Body of pancreas (tissue), 4 donors: ENCODE measurements at regions not wholly inside any gene's neighbourhood (a gene's known extent, or its start where the extent isn't known, plus 50 kb on each side); places are given as distances from the start of the nearest gene placed in this dataset.

Source experiments
- ATAC-seq: fragments of 150-250 bp; one replicate; pipeline ENCODE4 v1.9.1; 2016
- DNase-seq, 4 donors: peaks; one replicate each; pipeline ENCODE4 v3.0.0-alpha.2; 2019
- H3K27ac ChIP-seq, 4 donors: fragments of 200-600 bp; sonication (generic); 1 replicate in 3 of 4; 2 replicates in 1 of 4; pipeline versions ENCODE4 v1.5.1 to v1.6.1; 2016 to 2019; ENCODE audit warnings: mild to moderate bottlenecking in 1 of 4, mixed read lengths in 1 of 4, moderate library complexity in 1 of 4
- H3K27me3 ChIP-seq, 2 donors: fragments of 200-600 bp; sonication (generic); one replicate each; pipeline ENCODE4 v1.6.0; 2016; ENCODE audit warnings: mild to moderate bottlenecking in 1 of 2
- H3K36me3 ChIP-seq, 2 donors: fragments of 200-600 bp; sonication (generic); replicated peaks in 1 of 2; 2 replicates each; pipeline ENCODE4 v1.5.1; 2016; ENCODE audit warnings: low read depth in 2 of 2; ENCODE audit not compliant: insufficient read depth in 1 of 2
- H3K4me1 ChIP-seq: fragments of 200-600 bp; sonication (generic); one replicate; pipeline ENCODE4 v1.6.0; 2016
- H3K4me3 ChIP-seq, 2 donors: fragments of 200-600 bp; sonication (generic); 1 replicate in 1 of 2; 2 replicates in 1 of 2; pipeline ENCODE4 v1.5.1; 2016 to 2019
- H3K9me3 ChIP-seq, 3 donors: fragments of 200-600 bp; sonication (generic); 1 replicate in 2 of 3; 2 replicates in 1 of 3; pipeline ENCODE4 v1.5.1; 2016
- POLR2A ChIP-seq, 3 donors: fragments of 450-650 bp; IDR thresholded peaks; one replicate each; pipeline ENCODE4 v1.6.1; 2016; ENCODE audit warnings: antibody characterized with exemption in 3 of 3, mild to moderate bottlenecking in 2 of 3
- WGBS, 2 donors: methylation state at CpG; one replicate each; pipeline ENCODE4 v1.1.5; 2017; 5-methylcytosine and 5-hydroxymethylcytosine counted together
- intact Hi-C: fragments of 100-400 bp; cut with DNase I; formaldehyde crosslinking; loops from one replicate; pipeline ENCODE4 v1.15.1; 2023
- TF ChIP-seq, protein P1 (sequence below), 7 experiments: fragments of 450-650 bp in 4 of 7; fragments of 200-600 bp in 3 of 7; sonication (generic) in 3 of 7; IDR thresholded peaks; one replicate each; pipeline ENCODE4 v1.5.1; 2016 to 2019; ENCODE audit warnings: antibody characterized with exemption in 7 of 7

DNA sequence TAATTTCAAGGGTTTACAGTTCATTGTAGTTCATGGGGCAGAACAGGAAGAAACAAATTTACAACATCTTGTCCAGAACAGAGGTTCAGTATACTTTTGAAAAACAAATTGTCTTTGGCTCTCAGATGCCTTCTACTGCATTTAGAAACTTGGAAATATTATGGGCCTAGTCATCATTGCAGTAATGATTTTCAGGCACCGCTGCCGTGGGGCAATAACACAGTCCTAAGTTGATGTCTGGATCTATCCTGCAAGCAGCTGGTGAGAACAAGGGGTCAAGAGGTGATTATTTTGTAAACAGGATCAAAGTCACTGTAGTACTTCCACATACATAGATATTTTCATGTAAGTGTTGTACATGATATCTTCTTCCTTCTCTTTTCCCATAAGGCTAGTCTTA, 82.5 kb upstream of the CAST start:
- DNase-seq = no peak
- H3K4me1 ChIP-seq = no peaks in the 10 kb centered on the region
- H3K27me3 ChIP-seq = no peaks in the 10 kb centered on the region
- no peak overlapping the region for H3K4me3 ChIP-seq
- intact Hi-C loops = no loop called here
- H3K27ac ChIP-seq = no peak overlapping the region
- no peak for TF ChIP-seq POLR2A (IDR thresholded peaks at IDR 0.05)
- TF ChIP-seq, protein P1, sequence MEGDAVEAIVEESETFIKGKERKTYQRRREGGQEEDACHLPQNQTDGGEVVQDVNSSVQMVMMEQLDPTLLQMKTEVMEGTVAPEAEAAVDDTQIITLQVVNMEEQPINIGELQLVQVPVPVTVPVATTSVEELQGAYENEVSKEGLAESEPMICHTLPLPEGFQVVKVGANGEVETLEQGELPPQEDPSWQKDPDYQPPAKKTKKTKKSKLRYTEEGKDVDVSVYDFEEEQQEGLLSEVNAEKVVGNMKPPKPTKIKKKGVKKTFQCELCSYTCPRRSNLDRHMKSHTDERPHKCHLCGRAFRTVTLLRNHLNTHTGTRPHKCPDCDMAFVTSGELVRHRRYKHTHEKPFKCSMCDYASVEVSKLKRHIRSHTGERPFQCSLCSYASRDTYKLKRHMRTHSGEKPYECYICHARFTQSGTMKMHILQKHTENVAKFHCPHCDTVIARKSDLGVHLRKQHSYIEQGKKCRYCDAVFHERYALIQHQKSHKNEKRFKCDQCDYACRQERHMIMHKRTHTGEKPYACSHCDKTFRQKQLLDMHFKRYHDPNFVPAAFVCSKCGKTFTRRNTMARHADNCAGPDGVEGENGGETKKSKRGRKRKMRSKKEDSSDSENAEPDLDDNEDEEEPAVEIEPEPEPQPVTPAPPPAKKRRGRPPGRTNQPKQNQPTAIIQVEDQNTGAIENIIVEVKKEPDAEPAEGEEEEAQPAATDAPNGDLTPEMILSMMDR (IDR thresholded peaks at IDR 0.05) = no peak
- WGBS, 2 donors = 89 to 94% methylated on average over 2 of the region's 2 CpGs
- no peaks in the 10 kb centered on the region for H3K36me3 ChIP-seq
- no peak for ATAC-seq
- no peaks in the 10 kb centered on the region for H3K9me3 ChIP-seq

DNA sequence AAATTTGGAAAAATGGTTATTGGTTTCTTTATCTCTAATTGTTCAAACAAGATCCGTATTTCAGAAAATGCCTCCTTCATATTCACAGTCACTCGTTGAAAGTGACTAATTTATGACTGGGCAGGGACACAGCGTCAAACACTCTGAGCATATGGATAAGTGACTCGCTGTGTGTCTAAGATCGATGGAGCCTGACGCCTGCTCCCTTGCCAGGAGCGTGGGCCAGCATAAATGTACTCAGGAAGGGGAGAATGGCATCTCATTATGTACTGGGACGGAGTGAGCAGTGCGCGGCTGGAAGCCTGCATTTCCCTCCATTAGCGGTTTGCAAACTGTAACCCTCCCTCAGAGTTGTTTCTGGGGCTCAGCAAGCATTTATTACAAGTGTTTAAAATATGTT, 79.8 kb upstream of the CAST start:
- DNase-seq (no peak), ATAC-seq (no peak)
- Histone ChIP-seq H3K4me3 (no peak overlapping the region), H3K27me3 (no peaks in the 10 kb centered on the region), H3K27ac (no peak overlapping the region), H3K4me1 (no peaks in the 10 kb centered on the region), H3K9me3 (no peaks in the 10 kb centered on the region), H3K36me3 (no peaks in the 10 kb centered on the region)
- TF ChIP-seq POLR2A (IDR thresholded peaks at IDR 0.05) = no peak
- TF ChIP-seq, protein P1 (IDR thresholded peaks at IDR 0.05) = no peak
- 75 to 78% methylated on average over 11 of the region's 11 CpGs for WGBS, 2 donors
- intact Hi-C loops = no loop called here

DNA sequence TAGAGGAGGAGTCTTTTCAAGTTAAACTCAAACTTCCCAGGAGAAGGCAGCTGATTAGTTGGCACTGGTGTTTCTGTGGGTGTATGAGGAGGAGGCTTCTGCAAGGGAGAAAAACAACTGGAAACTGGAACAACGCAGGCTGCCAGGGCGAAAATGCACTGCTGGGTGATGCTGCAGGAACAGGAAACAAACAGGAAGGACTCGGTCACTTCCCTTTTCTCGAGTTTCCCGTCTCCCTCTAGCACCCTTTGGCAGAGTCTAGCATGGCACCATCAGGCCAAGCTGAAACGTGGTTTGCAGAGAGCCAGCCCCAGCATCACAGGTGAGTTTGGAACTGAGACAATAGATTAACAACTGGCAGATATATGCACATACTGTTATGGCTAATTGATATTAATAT, 77.5 kb upstream of the CAST start:
- Histone ChIP-seq H3K4me3 (no peak overlapping the region), H3K9me3 (no peaks in the 10 kb centered on the region), H3K27me3 (no peaks in the 10 kb centered on the region), H3K27ac (no peak overlapping the region), H3K36me3 (no peaks in the 10 kb centered on the region), H3K4me1 (no peaks in the 10 kb centered on the region)
- ATAC-seq (no peak), DNase-seq (peak in 1 of 4 donors; percentile 16)
- no peak for TF ChIP-seq POLR2A (IDR thresholded peaks at IDR 0.05)
- TF ChIP-seq, protein P1 (IDR thresholded peaks at IDR 0.05) = no peak
- intact Hi-C loops = no loop called here
- WGBS, 2 donors = 85% methylated on average over 6 of the region's 6 CpGs

DNA sequence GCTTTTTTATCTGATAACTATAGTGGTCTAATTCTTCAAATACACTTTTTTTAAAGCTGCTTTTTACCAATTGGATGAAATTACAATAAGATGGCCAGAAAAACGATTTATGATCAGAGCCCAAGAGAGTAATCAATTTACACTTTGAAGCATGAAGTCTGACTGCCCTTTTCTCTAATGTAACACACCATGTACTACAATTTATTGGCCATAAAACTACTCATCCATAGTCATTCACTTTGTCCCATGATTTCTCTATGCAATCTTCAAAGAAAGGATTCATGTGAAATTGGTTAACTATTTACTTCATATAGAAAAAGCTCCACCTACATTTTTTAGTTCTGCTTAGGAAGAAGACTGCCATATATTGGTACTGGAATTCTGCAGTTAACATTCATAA, 73.6 kb upstream of the CAST start:
- Histone ChIP-seq H3K4me3 (no peak overlapping the region), H3K36me3 (no peaks in the 10 kb centered on the region), H3K27me3 (no peaks in the 10 kb centered on the region), H3K27ac (no peak overlapping the region), H3K9me3 (no peaks in the 10 kb centered on the region), H3K4me1 (no peaks in the 10 kb centered on the region)
- DNase-seq (no peak), ATAC-seq (no peak)
- intact Hi-C loops = no loop called here
- WGBS, 2 donors = 55 to 69% methylated on average over 1 of the region's 1 CpG
- TF ChIP-seq, protein P1 (IDR thresholded peaks at IDR 0.05) = no peak
- TF ChIP-seq POLR2A (IDR thresholded peaks at IDR 0.05) = no peak

DNA sequence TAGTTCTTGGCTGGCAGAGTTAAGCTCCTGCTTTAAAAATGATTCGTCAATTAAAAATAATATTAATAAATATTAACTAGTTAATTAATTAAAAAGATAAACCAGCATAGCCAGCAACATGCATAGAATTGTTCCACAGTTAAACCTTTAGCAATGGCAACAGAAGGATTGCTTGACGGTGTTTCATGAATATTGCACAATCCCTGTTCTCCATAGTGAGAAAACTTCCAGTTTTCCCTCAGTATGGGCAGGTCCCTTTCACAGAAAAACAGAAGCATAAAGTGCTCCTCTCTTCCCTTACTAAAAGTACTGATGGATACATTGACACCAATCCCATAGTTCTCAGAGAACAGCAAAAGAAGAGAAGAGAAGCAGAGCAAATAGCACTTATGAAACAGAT, 71.4 kb upstream of the CAST start:
- TF ChIP-seq, protein P1 (IDR thresholded peaks at IDR 0.05) = no peak
- TF ChIP-seq POLR2A (IDR thresholded peaks at IDR 0.05) = no peak
- Histone ChIP-seq H3K36me3 (no peaks in the 10 kb centered on the region), H3K9me3 (no peaks in the 10 kb centered on the region), H3K4me1 (no peaks in the 10 kb centered on the region), H3K27ac (no peak overlapping the region), H3K27me3 (no peaks in the 10 kb centered on the region), H3K4me3 (no peak overlapping the region)
- intact Hi-C loops = no loop called here
- DNase-seq = no peak
- 74 to 78% methylated on average over 2 of the region's 2 CpGs for WGBS, 2 donors
- no peak for ATAC-seq
